ENCODE measurements at regions not wholly inside any gene's neighbourhood (a gene's known extent, or its start where the extent isn't known, plus 50 kb on each side); places are given as distances from the start of the nearest gene placed in this dataset.

DNA sequence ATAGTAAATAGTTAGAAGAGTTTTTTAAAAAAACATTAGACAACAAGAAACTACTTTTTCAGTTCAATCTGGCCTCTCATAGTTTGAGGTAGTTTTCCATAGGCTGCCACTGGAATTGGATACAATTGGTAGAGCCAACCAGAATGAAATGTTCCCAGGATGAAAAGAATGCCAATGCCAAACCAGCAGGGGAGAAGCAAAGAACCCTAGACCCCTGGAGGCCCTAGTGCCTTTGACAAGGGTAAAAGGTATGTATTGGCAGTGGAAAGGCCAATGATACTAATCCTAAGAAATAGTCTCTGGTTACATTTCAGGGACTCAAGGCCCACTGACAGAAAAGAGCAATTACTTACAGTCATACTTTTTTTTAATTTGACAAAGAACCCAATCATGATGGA, 77.4 kb upstream of the SEM1 start:
- TF ChIP-seq, protein P1, sequence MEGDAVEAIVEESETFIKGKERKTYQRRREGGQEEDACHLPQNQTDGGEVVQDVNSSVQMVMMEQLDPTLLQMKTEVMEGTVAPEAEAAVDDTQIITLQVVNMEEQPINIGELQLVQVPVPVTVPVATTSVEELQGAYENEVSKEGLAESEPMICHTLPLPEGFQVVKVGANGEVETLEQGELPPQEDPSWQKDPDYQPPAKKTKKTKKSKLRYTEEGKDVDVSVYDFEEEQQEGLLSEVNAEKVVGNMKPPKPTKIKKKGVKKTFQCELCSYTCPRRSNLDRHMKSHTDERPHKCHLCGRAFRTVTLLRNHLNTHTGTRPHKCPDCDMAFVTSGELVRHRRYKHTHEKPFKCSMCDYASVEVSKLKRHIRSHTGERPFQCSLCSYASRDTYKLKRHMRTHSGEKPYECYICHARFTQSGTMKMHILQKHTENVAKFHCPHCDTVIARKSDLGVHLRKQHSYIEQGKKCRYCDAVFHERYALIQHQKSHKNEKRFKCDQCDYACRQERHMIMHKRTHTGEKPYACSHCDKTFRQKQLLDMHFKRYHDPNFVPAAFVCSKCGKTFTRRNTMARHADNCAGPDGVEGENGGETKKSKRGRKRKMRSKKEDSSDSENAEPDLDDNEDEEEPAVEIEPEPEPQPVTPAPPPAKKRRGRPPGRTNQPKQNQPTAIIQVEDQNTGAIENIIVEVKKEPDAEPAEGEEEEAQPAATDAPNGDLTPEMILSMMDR (conservative IDR thresholded peaks at IDR 0.05; ENCODE audit: low read depth, low read length): no peak
- TF ChIP-seq EZH2 (IDR thresholded peaks at IDR 0.05; ENCODE audit: borderline replicate concordance, low read depth, low read length, poor library complexity, severe bottlenecking): no peak
